ENCODE measurements at regions not wholly inside any gene's neighbourhood (a gene's known extent, or its start where the extent isn't known, plus 50 kb on each side); places are given as distances from the start of the nearest gene placed in this dataset.

DNA sequence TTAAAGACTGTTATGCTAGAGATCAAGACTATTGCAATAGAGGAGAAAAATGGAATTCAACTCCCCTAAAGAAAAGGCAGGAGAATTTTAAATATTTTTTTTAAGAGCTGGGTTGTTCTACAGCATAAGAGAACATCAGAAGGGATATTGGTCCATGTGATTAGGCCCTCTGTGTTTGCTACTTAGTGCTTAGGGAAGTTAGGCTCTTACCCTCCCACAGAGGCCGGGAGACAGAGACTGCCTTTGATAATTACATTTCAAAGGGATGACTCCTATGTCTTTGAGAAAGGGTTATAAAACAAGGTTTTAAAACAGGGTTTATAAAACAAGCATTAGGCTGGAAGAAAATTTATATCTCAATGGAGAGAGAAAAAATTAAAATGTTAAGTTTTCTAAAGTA is 1248.1 kb upstream of the PCDH20 start:
- Mint-ChIP-seq H3K9me3 (peaks cover 3% of the 10 kb centered on the region), H3K4me1 (no peaks in the 10 kb centered on the region), H3K27me3 (no peaks in the 10 kb centered on the region), H3K36me3 (no peaks in the 10 kb centered on the region), H3K27ac (no peak overlapping the region), H3K4me3 (no peak overlapping the region)
- no peak for DNase-seq
- CTCF ChIA-PET: no interaction called here

DNA sequence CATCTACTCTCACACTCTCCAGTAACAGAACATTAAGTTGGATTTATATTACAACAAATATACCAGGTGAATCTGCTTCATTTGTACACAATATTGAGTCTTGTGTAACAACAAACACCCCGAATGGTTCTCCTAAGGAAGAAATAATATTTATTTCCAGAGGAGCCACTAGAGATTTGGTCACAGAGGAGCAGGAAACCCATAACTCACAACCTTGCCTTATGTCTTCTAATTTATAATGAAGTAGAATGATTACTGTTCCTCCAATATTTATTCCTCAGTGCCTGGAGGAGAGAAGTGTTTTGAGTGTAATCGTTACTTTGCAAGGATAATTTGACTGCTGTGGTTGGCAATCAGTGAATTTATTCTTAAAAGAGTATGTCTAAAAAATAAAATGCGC is 1243.7 kb upstream of the PCDH20 start:
- Mint-ChIP-seq H3K4me3 (no peak overlapping the region), H3K27ac (no peak overlapping the region), H3K9me3 (peaks cover 3% of the 10 kb centered on the region), H3K4me1 (no peaks in the 10 kb centered on the region), H3K36me3 (no peaks in the 10 kb centered on the region), H3K27me3 (no peaks in the 10 kb centered on the region)
- CTCF ChIA-PET: no interaction called here
- DNase-seq: no peak

DNA sequence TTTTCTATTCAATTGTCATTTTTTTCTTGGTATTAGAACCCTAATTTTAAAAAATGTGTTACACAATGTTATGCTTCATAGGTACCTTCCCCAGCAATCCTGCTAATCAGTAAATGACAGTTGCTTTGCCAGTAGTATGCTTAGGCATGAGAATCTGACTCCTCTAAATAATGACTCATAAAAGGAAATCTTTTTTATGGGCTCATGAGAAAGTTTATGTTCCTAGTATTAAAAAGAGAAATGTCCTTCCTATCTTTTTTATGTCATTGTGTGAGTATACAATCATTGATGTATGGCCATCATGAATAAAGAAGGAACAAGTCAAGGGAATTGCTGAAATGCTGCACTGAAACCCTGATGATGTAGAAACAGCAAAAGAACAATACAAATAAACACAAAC is 1237.7 kb upstream of the PCDH20 start:
- CTCF ChIA-PET: no interaction called here
- no peaks in the 10 kb centered on the region for H3K4me1 Mint-ChIP-seq
- H3K36me3 Mint-ChIP-seq: no peaks in the 10 kb centered on the region
- no peak overlapping the region for H3K27ac Mint-ChIP-seq
- no peaks in the 10 kb centered on the region for H3K27me3 Mint-ChIP-seq
- H3K9me3 Mint-ChIP-seq: peaks cover 3% of the 10 kb centered on the region
- H3K4me3 Mint-ChIP-seq: no peak overlapping the region
- no peak for DNase-seq

DNA sequence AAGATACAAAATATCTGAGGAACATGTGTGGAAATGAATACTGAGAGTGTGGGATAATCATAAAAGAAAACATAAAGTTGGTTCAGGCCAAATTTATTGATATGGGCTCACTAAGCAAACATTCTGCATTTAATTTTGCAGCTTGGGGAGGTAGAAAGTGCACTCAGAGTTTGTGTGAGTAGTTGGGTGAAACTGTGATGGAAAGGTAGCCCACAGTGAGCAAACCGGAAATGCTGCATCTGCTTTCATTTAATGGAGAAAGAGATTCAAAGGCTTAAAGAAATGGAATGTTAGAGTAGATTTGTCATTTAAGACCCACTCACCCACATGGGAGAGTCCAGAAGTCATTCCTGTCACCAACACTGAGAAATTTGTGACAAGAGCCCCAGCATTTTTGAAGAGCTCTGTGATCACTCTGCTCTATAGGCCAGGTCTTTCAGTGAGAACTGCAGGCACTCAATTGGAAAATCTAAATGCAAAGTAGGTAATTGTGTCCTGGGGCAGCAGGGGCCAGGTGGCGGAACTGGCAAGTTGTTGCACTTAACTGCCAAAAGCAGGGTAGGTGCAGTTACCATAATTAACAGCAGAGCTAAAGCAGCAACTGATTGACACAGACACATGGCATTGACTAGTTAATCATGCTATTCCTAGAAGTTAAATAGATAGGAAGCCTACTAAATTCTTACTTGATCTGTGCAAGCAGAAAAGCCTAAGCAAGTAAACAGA is 1228.3 kb upstream of the PCDH20 start:
- DNase-seq: no peak
- CTCF ChIA-PET: no interaction called here
- H3K27me3 Mint-ChIP-seq: no peaks in the 10 kb centered on the region
- no peaks in the 10 kb centered on the region for H3K36me3 Mint-ChIP-seq
- H3K4me3 Mint-ChIP-seq: no peak overlapping the region
- no peak overlapping the region for H3K27ac Mint-ChIP-seq
- H3K9me3 Mint-ChIP-seq: peaks cover 15% of the 10 kb centered on the region
- no peaks in the 10 kb centered on the region for H3K4me1 Mint-ChIP-seq

DNA sequence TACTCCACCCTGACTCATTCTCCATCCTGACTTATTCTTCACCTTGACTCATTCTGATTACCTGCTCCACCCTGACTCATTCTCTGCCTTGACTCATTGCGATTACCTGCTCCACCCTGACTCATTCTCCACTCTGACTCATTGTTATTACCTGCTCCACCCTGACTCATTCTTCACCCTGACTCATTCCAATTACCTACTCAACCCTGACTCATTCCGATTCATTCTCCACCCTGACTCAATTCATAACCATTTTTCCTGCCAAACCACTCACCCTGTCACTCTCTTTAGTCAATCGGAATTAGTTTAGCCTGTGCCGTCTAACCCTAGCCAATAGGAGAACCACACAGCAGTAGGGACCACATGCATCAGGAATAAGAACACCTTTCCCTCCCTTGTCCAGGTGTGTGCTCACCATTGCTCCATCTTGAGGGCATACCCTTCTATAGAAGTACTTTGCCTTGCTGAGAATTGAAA is 1227.4 kb upstream of the PCDH20 start:
- Mint-ChIP-seq H3K4me3 (no peak overlapping the region), H3K36me3 (no peaks in the 10 kb centered on the region), H3K4me1 (no peaks in the 10 kb centered on the region), H3K27me3 (no peaks in the 10 kb centered on the region), H3K27ac (no peak overlapping the region), H3K9me3 (peaks cover 15% of the 10 kb centered on the region)
- no peak for DNase-seq
- CTCF ChIA-PET: no interaction called here

DNA sequence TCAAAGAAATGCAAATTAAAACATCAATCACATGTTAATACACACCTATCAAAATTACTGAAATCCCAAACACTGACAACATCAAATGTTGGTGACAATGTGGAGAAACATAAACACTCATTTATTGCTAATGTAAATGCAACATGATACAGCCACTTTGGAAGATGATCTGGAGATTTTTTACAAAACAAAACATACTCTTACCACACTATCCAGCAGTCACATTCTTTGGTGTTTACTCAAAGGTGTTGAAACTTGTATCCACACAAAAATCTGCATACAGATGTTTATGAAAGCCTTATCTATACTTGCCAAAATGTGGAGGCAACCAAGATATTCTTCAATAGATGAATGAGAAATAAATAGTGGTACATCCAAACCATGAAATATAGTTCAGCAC is 1219.5 kb upstream of the PCDH20 start:
- H3K4me3 Mint-ChIP-seq: no peak overlapping the region
- H3K9me3 Mint-ChIP-seq: no peaks in the 10 kb centered on the region
- H3K36me3 Mint-ChIP-seq: no peaks in the 10 kb centered on the region
- H3K27ac Mint-ChIP-seq: no peak overlapping the region
- H3K4me1 Mint-ChIP-seq: no peaks in the 10 kb centered on the region
- CTCF ChIA-PET: no interaction called here
- no peaks in the 10 kb centered on the region for H3K27me3 Mint-ChIP-seq
- no peak for DNase-seq

DNA sequence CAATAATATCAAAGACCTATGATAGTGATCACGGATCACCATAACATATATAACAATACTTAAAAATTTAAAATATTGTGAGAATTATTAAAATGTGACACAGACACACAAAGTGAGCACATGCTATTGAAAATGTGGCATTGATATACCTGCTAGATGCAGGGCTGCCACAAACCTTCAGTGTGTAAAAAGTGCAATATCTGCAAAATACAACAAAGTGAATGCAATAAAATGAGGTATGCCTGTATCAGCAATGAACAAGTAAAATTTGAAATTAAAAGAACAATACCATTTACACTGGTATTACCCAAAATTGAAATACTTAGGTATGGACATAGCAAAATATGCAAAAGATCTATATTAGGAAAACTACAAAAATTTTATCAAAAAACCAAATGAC is 1217.8 kb upstream of the PCDH20 start:
- Mint-ChIP-seq H3K27ac (no peak overlapping the region), H3K4me3 (no peak overlapping the region), H3K36me3 (no peaks in the 10 kb centered on the region), H3K4me1 (no peaks in the 10 kb centered on the region), H3K9me3 (no peaks in the 10 kb centered on the region), H3K27me3 (no peaks in the 10 kb centered on the region)
- no peak for DNase-seq
- CTCF ChIA-PET: no interaction called here

DNA sequence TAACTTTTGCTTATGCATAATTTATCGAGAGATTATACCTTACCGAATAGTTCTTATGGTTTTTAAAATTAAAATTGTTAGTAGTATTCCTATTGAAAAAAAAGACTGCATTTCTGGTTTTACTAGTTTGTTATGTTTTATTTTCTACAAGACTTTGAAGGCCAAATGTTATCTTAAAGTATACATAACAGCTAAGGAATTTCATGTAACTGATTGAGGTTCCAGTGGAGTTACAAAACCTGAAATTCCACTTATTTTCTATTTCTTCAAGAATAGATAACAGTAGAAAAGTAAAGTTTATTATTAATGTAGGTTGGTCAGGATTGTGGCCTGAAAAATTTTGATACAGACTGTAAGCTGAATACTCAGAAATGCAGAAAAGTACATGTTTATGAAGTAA is 1216.0 kb upstream of the PCDH20 start:
- no peaks in the 10 kb centered on the region for H3K36me3 Mint-ChIP-seq
- H3K9me3 Mint-ChIP-seq: no peaks in the 10 kb centered on the region
- no peak overlapping the region for H3K27ac Mint-ChIP-seq
- no peak overlapping the region for H3K4me3 Mint-ChIP-seq
- DNase-seq: no peak
- CTCF ChIA-PET: no interaction called here
- no peaks in the 10 kb centered on the region for H3K4me1 Mint-ChIP-seq
- no peaks in the 10 kb centered on the region for H3K27me3 Mint-ChIP-seq

DNA sequence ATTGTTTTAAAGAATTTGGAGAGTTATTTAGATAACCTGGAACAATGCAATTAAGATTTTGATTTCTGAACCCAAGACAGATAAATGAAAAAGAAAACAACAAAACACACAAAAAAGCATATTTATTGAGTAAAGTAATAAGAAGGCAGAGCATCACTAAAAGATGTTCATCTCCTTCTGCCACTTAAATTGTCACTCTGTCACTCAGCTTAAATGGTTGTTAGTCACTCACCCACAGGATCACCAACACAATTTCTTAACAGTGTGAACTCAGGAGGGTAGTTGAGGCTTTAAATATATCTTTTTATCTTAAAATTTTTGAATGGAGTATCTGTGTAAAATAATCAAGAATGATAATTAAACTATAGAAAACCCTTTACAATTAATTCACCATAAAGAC is 1215.5 kb upstream of the PCDH20 start:
- no peak for DNase-seq
- CTCF ChIA-PET: no interaction called here
- H3K9me3 Mint-ChIP-seq: no peaks in the 10 kb centered on the region
- no peaks in the 10 kb centered on the region for H3K27me3 Mint-ChIP-seq
- H3K27ac Mint-ChIP-seq: no peak overlapping the region
- no peaks in the 10 kb centered on the region for H3K4me1 Mint-ChIP-seq
- H3K4me3 Mint-ChIP-seq: no peak overlapping the region
- no peaks in the 10 kb centered on the region for H3K36me3 Mint-ChIP-seq

DNA sequence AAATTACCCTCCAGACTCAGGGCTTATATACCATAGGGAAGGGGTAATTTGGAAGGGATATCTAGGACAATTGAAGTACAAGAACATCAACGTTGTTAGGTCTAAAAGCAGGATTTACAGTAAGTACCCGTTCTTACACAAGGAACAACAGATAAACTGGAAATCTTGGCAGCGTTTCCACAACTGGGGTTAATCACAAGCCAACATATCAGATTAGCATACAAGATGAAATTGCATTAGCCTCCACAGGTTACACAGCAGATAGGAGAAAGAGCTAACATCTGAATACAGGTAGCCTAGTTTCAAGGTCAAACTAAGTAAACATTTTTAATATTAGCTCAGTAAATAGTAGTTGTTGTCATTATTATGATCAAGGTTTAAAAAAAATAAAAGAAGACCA is 1214.0 kb upstream of the PCDH20 start:
- H3K36me3 Mint-ChIP-seq: no peaks in the 10 kb centered on the region
- H3K4me3 Mint-ChIP-seq: no peak overlapping the region
- H3K4me1 Mint-ChIP-seq: no peaks in the 10 kb centered on the region
- H3K9me3 Mint-ChIP-seq: peaks cover 2% of the 10 kb centered on the region
- no peak for DNase-seq
- CTCF ChIA-PET: no interaction called here
- H3K27ac Mint-ChIP-seq: no peak overlapping the region
- no peaks in the 10 kb centered on the region for H3K27me3 Mint-ChIP-seq

DNA sequence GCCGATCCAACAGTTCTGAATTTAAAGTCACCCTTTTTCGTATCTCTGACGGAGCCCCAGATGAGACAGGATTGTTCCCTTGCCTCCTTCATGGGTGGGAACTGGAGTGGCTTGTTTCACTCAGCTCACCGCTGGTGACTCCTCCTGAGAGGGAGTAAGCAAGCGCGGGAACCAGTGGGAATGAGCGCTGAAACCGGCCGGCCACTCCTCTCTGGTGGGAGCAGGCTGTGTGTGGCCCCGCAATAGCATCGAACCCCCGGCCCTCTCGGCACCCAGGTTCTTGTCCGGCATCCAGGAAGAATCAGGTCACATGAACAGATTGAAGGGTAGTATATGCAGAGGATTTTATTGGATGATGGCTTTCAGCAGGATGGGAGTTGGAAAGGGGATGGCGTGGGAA is 1211.6 kb upstream of the PCDH20 start:
- CTCF ChIA-PET: no interaction called here
- no peak overlapping the region for H3K27ac Mint-ChIP-seq
- no peaks in the 10 kb centered on the region for H3K27me3 Mint-ChIP-seq
- H3K4me3 Mint-ChIP-seq: no peak overlapping the region
- H3K4me1 Mint-ChIP-seq: no peaks in the 10 kb centered on the region
- no peak for DNase-seq
- peaks cover 2% of the 10 kb centered on the region for H3K9me3 Mint-ChIP-seq
- H3K36me3 Mint-ChIP-seq: no peaks in the 10 kb centered on the region

DNA sequence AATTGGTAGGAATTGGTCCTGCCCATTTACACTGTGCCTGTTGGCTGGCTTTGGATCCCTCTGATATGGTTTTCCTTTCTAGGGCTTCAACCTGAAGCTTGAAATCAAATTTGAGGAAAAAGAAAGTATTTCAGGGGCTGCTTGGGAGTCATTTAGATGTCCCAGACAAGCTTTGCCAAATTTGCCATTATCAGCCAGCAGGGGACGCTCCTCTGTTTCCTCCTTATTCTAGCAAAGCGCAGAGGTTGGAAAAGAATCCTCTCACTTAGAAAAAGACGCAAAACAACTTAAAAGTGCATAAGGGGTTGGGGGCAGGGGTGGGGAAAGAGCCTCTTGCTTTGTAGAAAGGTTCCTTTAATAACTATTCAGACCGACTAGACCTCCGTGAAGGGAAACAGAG is 1211.1 kb upstream of the PCDH20 start:
- peaks cover 2% of the 10 kb centered on the region for H3K9me3 Mint-ChIP-seq
- no peak overlapping the region for H3K4me3 Mint-ChIP-seq
- H3K27ac Mint-ChIP-seq: no peak overlapping the region

DNA sequence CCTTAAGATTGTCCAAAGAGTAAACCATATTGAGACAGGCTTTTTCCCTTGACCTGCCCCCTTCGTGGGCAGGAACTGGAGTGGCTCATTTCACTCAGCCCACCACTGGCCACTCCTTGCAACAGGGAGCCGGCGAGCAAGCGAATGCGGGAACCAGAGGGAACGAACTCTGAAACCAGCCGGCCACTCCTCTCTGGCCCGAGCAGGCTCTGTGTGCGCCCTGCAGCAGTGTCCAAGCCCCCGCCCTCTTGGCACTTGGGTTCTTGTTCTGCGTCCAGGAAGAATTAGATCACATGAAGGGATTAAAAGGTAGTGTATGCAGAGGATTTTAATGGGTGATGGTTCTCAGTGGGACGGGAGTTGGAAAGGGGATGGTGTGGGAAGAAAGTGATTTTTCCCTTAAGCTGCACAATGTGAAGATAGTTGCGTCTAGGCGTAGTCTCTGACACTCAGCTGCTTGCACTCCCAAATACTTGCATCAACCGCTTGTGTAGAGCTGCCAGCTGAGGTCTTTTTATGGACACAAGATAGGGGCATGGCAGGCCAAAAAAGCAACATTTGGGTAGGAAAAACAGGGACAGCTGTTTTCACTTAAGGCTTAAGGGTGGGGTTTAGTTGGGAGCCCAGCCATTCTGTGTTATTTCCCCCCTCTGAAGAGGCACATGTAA is 1209.7 kb upstream of the PCDH20 start:
- no peaks in the 10 kb centered on the region for H3K36me3 Mint-ChIP-seq
- peaks cover 2% of the 10 kb centered on the region for H3K9me3 Mint-ChIP-seq
- H3K27ac Mint-ChIP-seq: no peak overlapping the region
- DNase-seq: no peak
- no peaks in the 10 kb centered on the region for H3K27me3 Mint-ChIP-seq
- CTCF ChIA-PET: no interaction called here
- no peaks in the 10 kb centered on the region for H3K4me1 Mint-ChIP-seq
- H3K4me3 Mint-ChIP-seq: no peak overlapping the region

More for the DNA sequence above, 1211.1 kb upstream of the PCDH20 start:
- CTCF ChIA-PET: no interaction called here
- Mint-ChIP-seq H3K36me3 (no peaks in the 10 kb centered on the region), H3K4me1 (no peaks in the 10 kb centered on the region), H3K27me3 (no peaks in the 10 kb centered on the region)
- DNase-seq: no peak

DNA sequence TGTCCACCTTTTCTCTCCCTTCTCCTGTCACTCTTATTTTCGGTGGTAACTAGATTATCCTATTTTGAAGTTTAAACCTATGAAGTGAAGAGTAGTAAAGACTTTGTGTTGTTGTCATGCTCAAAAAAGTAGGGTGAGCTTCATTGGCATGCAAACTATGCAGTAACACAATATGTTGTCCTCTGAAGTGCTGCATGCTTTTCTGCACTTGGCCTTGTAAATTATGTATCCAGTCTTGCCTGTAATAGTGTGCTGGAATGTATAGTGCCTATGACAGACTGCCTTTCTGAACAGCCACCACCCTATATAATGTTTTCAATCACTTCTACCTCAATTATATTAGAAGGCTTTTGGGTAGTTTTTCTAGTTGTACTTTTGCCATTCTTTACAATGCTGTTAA is 1198.2 kb upstream of the PCDH20 start:
- no peak for DNase-seq
- no peak overlapping the region for H3K27ac Mint-ChIP-seq
- H3K9me3 Mint-ChIP-seq: peaks cover 10% of the 10 kb centered on the region
- no peaks in the 10 kb centered on the region for H3K36me3 Mint-ChIP-seq
- no peaks in the 10 kb centered on the region for H3K4me1 Mint-ChIP-seq
- H3K27me3 Mint-ChIP-seq: no peaks in the 10 kb centered on the region
- CTCF ChIA-PET: no interaction called here
- H3K4me3 Mint-ChIP-seq: no peak overlapping the region

DNA sequence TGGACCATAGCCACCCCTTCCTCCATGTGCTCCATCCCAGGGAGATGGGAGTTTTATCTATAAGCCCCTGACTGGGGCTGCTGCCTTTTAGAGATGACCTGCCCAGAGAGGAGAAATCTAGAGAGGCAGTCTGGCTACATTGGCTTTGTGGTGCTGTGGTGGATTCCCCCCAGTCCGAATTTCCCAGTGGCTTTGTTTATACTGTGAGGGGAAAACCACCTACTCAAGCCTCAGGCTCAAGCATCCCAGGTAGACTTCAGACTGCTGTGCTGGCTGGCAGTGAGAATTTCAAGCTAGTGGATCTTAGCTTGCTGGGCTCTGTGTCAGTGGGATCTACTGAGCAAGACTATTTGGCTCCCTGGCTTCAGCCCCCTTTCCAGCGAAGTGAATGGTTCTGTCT is 1195.7 kb upstream of the PCDH20 start:
- Mint-ChIP-seq H3K9me3 (peaks cover 16% of the 10 kb centered on the region), H3K27ac (no peak overlapping the region), H3K4me1 (no peaks in the 10 kb centered on the region), H3K4me3 (no peak overlapping the region), H3K27me3 (no peaks in the 10 kb centered on the region), H3K36me3 (no peaks in the 10 kb centered on the region)
- CTCF ChIA-PET: no interaction called here
- DNase-seq: no peak

All from activated naive CD4-positive, alpha-beta T cell treated with anti-CD3 and anti-CD28 coated beads, Interleukin-2, amount 10 ng/mL, durations not matched to agents 7 days and 5 days (primary cell).